AG10803 (cell line): ENCODE measurements at regions not wholly inside any gene's neighbourhood (a gene's known extent, or its start where the extent isn't known, plus 50 kb on each side); places are given as distances from the start of the nearest gene placed in this dataset.

Experiments
- DNase-seq: peaks from one replicate; pipeline ENCODE4 v3.0.0; 2010; ENCODE audit warnings: low read depth
- H3K4me3 ChIP-seq: 2 replicates; pipeline ENCODE4 v1.5.1; 2011; ENCODE audit warnings: mild to moderate bottlenecking, low read length, control low read depth
- CTCF ChIP-seq: conservative IDR thresholded peaks from 2 replicates; pipeline ENCODE4 v1.5.1; 2011; ENCODE audit warnings: mild to moderate bottlenecking, low read length, control low read depth, inconsistent platforms

- TF ChIP-seq CTCF = no peak
Measured at GRCh38 chr12:124478416-124478815, 89.0 kb downstream of the NCOR2 start.

GRCh38 chr12:124477107-124477915 lies 90.1 kb downstream of the NCOR2 start:
- TF ChIP-seq CTCF = no peak
- H3K4me3 ChIP-seq = no peak overlapping the region
- DNase-seq = no peak

More at GRCh38 chr12:124478416-124478815, 89.0 kb downstream of the NCOR2 start:
- no peak for DNase-seq
- H3K4me3 ChIP-seq = no peak overlapping the region

GRCh38 chr12:124476011-124476400 lies 91.4 kb downstream of the NCOR2 start:
- no peak for TF ChIP-seq CTCF

GRCh38 chr12:124475295-124476010 lies 92.0 kb downstream of the NCOR2 start:
- no peak for DNase-seq
- no peak overlapping the region for H3K4me3 ChIP-seq
- TF ChIP-seq CTCF = no peak

More at GRCh38 chr12:124476011-124476400, 91.4 kb downstream of the NCOR2 start:
- H3K4me3 ChIP-seq = no peak overlapping the region
- DNase-seq = no peak

GRCh38 chr12:124474709-124475108 lies 92.7 kb downstream of the NCOR2 start:
- DNase-seq = no peak
- no peak overlapping the region for H3K4me3 ChIP-seq
- TF ChIP-seq CTCF = no peak

- no peak for DNase-seq
- H3K4me3 ChIP-seq = no peak overlapping the region
- TF ChIP-seq CTCF = no peak
Measured at GRCh38 chr12:124472690-124473279, 94.6 kb downstream of the NCOR2 start.
